IMR-90 (cell line): ENCODE measurements at regions not wholly inside any gene's neighbourhood (a gene's known extent, or its start where the extent isn't known, plus 50 kb on each side); places are given as distances from the start of the nearest gene placed in this dataset.

Experiments
- ATAC-seq: fragments of 200-7000 bp; cut with Tn5 transposase; 2 replicates; pipeline ENCODE4 v1.9.1; 2020; ENCODE audit warnings: low read depth, mild to moderate bottlenecking, moderate library complexity
- BruUV-seq: library from RNA; stranded (reverse); fragments of 400-500 nt; replicated peaks from 2 replicates; lab custom pipeline; 2021; lab: Mats Ljungman, UMichigan
- CTCF ChIA-PET: fragments of 300-600 bp; formaldehyde crosslinking; extraction: SDS; loops from one replicate; lab custom pipeline; 2021; ENCODE audit warnings: antibody characterized with exemption; lab: Yijun Ruan, JAX
- POLR2A ChIA-PET: fragments of 300-600 bp; sonication (Branson Sonifier 250); formaldehyde crosslinking; loops from one replicate; lab custom pipeline; 2022; ENCODE audit warnings: antibody characterized with exemption; ENCODE audit not compliant: unreplicated experiment; lab: Charles Lee
- DNase-seq: peaks from one replicate; pipeline ENCODE4 v3.0.0; 2013
- H2AFZ ChIP-seq: replicated peaks from 2 replicates; pipeline ENCODE3; 2013; ENCODE audit warnings: low read length, mild to moderate bottlenecking; ENCODE audit not compliant: poor library complexity
- H2AK5ac ChIP-seq: 2 replicates; pipeline ENCODE4 v1.6.1; 2013; ENCODE audit warnings: low read depth, low read length, inconsistent platforms
- H2AK9ac ChIP-seq: replicated peaks from 2 replicates; pipeline ENCODE3; 2013; ENCODE audit warnings: mild to moderate bottlenecking, low read depth, low read length, moderate library complexity; ENCODE audit not compliant: poor library complexity
- H2BK120ac ChIP-seq: 2 replicates; pipeline ENCODE4 v1.6.1; 2013; ENCODE audit warnings: low read depth, low read length, inconsistent platforms
- H2BK15ac ChIP-seq: 3 replicates; pipeline ENCODE4 v1.6.1; 2013; ENCODE audit warnings: low read depth, low read length, inconsistent platforms
- H2BK20ac ChIP-seq: 2 replicates; pipeline ENCODE4 v1.6.1; 2013; ENCODE audit warnings: low read depth, mild to moderate bottlenecking, inconsistent platforms, low read length, moderate library complexity
- H2BK5ac ChIP-seq: 2 replicates; pipeline ENCODE4 v1.6.1; 2013; ENCODE audit warnings: mild to moderate bottlenecking, low read depth, low read length, inconsistent platforms; ENCODE audit not compliant: poor library complexity, severe bottlenecking
- H3K14ac ChIP-seq: replicated peaks from 2 replicates; pipeline ENCODE4 v1.6.1; 2013; ENCODE audit warnings: low read depth, low read length, inconsistent platforms
- H3K18ac ChIP-seq: 2 replicates; pipeline ENCODE4 v1.6.1; 2013; ENCODE audit warnings: low read depth, low read length, control low read depth
- H3K23ac ChIP-seq: 2 replicates; pipeline ENCODE4 v1.6.1; 2013; ENCODE audit warnings: low read depth, low read length, inconsistent platforms
- H3K27ac ChIP-seq: 2 replicates; pipeline ENCODE4 v1.5.1; 2013; ENCODE audit warnings: mild to moderate bottlenecking, control low read depth, low read length; ENCODE audit not compliant: insufficient read depth
- H3K27me3 ChIP-seq: 2 replicates; pipeline ENCODE4 v1.6.1; 2013; ENCODE audit warnings: low read length; ENCODE audit not compliant: control insufficient read depth, insufficient read depth
- H3K36me3 ChIP-seq: 2 replicates; pipeline ENCODE4 v1.6.1; 2013; ENCODE audit warnings: low read length, mixed read lengths; ENCODE audit not compliant: control insufficient read depth, insufficient read depth
- H3K4ac ChIP-seq: 2 replicates; pipeline ENCODE4 v1.6.1; 2013; ENCODE audit warnings: low read depth, low read length, inconsistent platforms
- H3K4me1 ChIP-seq: 2 replicates; pipeline ENCODE4 v1.6.1; 2013; ENCODE audit warnings: low read length, mixed read lengths; ENCODE audit not compliant: control insufficient read depth, insufficient read depth
- H3K4me2 ChIP-seq: 2 replicates; pipeline ENCODE4 v1.6.1; 2013; ENCODE audit warnings: low read depth, mild to moderate bottlenecking, control low read depth, low read length, moderate library complexity
- H3K4me3 ChIP-seq: 2 replicates; pipeline ENCODE4 v1.5.1; 2013; ENCODE audit warnings: low read depth, mild to moderate bottlenecking, control low read depth, low read length, moderate library complexity; ENCODE audit not compliant: insufficient read depth
- H3K56ac ChIP-seq: 2 replicates; pipeline ENCODE4 v1.6.1; 2013; ENCODE audit warnings: low read length, inconsistent platforms; ENCODE audit not compliant: insufficient read depth; ENCODE audit errors: extremely low read depth
- H3K79me1 ChIP-seq, 2 experiments: 2 replicates each; pipeline ENCODE4 v1.6.1; 2013; ENCODE audit warnings: low read length in 2 of 2, inconsistent platforms in 1 of 2, low read depth in 1 of 2
- H3K9ac ChIP-seq: 2 replicates; pipeline ENCODE4 v1.6.1; 2013; ENCODE audit warnings: low read depth, low read length, control low read depth
- H3K9me1 ChIP-seq: 2 replicates; pipeline ENCODE4 v1.6.1; 2013; ENCODE audit warnings: low read length, inconsistent platforms; ENCODE audit not compliant: insufficient read depth
- H3K9me3 ChIP-seq: 2 replicates; pipeline ENCODE4 v1.6.1; 2013; ENCODE audit warnings: low read length; ENCODE audit not compliant: control insufficient read depth, insufficient read depth
- H4K20me1 ChIP-seq: 2 replicates; pipeline ENCODE4 v1.6.1; 2013; ENCODE audit warnings: low read length, inconsistent platforms; ENCODE audit not compliant: insufficient read depth
- H4K5ac ChIP-seq: 2 replicates; pipeline ENCODE4 v1.6.1; 2013; ENCODE audit warnings: mild to moderate bottlenecking, low read depth, low read length, control low read depth
- H4K8ac ChIP-seq, 2 experiments: 2 replicates each; pipeline ENCODE4 v1.6.1; 2013; ENCODE audit warnings: low read depth in 2 of 2, low read length in 2 of 2, control low read depth in 1 of 2, inconsistent platforms in 1 of 2
- H4K91ac ChIP-seq: 2 replicates; pipeline ENCODE4 v1.6.1; 2013; ENCODE audit warnings: low read depth, low read length, inconsistent platforms; ENCODE audit not compliant: insufficient read depth
- CEBPB ChIP-seq: IDR thresholded peaks from 2 replicates; pipeline ENCODE4 v1.6.1; 2012; ENCODE audit warnings: low read depth, low read length, improper control_type of control experiment
- CHD1 ChIP-seq: IDR thresholded peaks from 2 replicates; pipeline ENCODE4 v1.6.1; 2012; ENCODE audit warnings: low read depth, low read length, improper control_type of control experiment
- MAFK ChIP-seq: IDR thresholded peaks from 2 replicates; pipeline ENCODE4 v1.6.1; 2012; ENCODE audit warnings: low read depth, low read length, improper control_type of control experiment
- RFX5 ChIP-seq: IDR thresholded peaks from 2 replicates; pipeline ENCODE4 v1.8.0; 2012; ENCODE audit warnings: low read depth, mild to moderate bottlenecking, low read length, moderate library complexity
- WGBS, 2 experiments: methylation state at CpG; one replicate each; pipeline versions ENCODE4 v1.1.5 to v1.1.7; 2013; ENCODE audit warnings: missing lambda C conversion rate in 2 of 2; ENCODE audit not compliant: insufficient read length in 1 of 2; ENCODE audit errors: extremely low coverage in 2 of 2; 5-methylcytosine and 5-hydroxymethylcytosine counted together
- dilution Hi-C: fragments of 300-500 bp; cut with HindIII; formaldehyde crosslinking; loops from one replicate; pipeline ENCODE4 v1.14.3; 2018; ENCODE audit warnings: low sequenced_read_pairs; ENCODE audit not compliant: unreplicated experiment
- in situ Hi-C: fragments of 300-500 bp; cut with MboI; formaldehyde crosslinking; loops from 3 replicates; pipeline ENCODE4 v1.14.3; 2019; ENCODE audit warnings: low sequenced_read_pairs, inconsistent platforms, mixed read lengths
- intact Hi-C: fragments of 100-400 bp; cut with micrococcal nuclease; formaldehyde crosslinking; loops from 2 replicates; pipeline ENCODE4 v1.10.0; 2022
- TF ChIP-seq, protein P1 (sequence below): fragments of 150-350 bp; IDR thresholded peaks from 2 replicates; pipeline ENCODE4 v1.6.1; 2017; ENCODE audit warnings: mild to moderate bottlenecking, antibody characterized with exemption, low read length, low read depth

GRCh38 chr1:188277771-188278170 lies 1449.0 kb downstream of the PLA2G4A start:
- Histone ChIP-seq H4K5ac (no peak overlapping the region), H4K91ac (no peak overlapping the region), H3K36me3 (no peaks in the 10 kb centered on the region), H2BK20ac (no peak overlapping the region), H2BK5ac (no peak overlapping the region), H2AFZ (no peak overlapping the region), H3K14ac (no peak overlapping the region), H3K4me3 (no peak overlapping the region), H3K4me1 (no peaks in the 10 kb centered on the region), H2AK9ac (no peak overlapping the region), H3K23ac (no peak overlapping the region), H3K27ac (no peak overlapping the region), H2BK120ac (no peak overlapping the region), H3K79me1 (no peaks in the 10 kb centered on the region), H3K4ac (no peak overlapping the region), H4K20me1 (no peaks in the 10 kb centered on the region), H3K4me2 (no peak overlapping the region), H3K9me3 (no peaks in the 10 kb centered on the region), H3K9ac (no peak overlapping the region), H3K9me1 (no peaks in the 10 kb centered on the region), H3K18ac (no peak overlapping the region), H3K27me3 (no peaks in the 10 kb centered on the region), H4K8ac (no peak overlapping the region), H2AK5ac (no peak overlapping the region), H3K56ac (no peak overlapping the region), H2BK15ac (no peak overlapping the region)
- POLR2A ChIA-PET: no interaction called here
- no peak for DNase-seq
- intact Hi-C loops: no loop called here
- no peak for ATAC-seq
- CTCF ChIA-PET: no interaction called here
- TF ChIP-seq, protein P1, sequence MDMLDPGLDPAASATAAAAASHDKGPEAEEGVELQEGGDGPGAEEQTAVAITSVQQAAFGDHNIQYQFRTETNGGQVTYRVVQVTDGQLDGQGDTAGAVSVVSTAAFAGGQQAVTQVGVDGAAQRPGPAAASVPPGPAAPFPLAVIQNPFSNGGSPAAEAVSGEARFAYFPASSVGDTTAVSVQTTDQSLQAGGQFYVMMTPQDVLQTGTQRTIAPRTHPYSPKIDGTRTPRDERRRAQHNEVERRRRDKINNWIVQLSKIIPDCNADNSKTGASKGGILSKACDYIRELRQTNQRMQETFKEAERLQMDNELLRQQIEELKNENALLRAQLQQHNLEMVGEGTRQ: no peak
- TF ChIP-seq MAFK (no peak), CEBPB (no peak), RFX5 (no peak), CHD1 (no peak)
- no TSS peak for BruUV-seq
- dilution Hi-C loops: no loop called here
- in situ Hi-C loops: no loop called here
- no CpG with 5 or more reads among the region's 1 CpG for WGBS, 2 experiments
